ENCODE measurements at regions not wholly inside any gene's neighbourhood (a gene's known extent, or its start where the extent isn't known, plus 50 kb on each side); places are given as distances from the start of the nearest gene placed in this dataset.

DNA sequence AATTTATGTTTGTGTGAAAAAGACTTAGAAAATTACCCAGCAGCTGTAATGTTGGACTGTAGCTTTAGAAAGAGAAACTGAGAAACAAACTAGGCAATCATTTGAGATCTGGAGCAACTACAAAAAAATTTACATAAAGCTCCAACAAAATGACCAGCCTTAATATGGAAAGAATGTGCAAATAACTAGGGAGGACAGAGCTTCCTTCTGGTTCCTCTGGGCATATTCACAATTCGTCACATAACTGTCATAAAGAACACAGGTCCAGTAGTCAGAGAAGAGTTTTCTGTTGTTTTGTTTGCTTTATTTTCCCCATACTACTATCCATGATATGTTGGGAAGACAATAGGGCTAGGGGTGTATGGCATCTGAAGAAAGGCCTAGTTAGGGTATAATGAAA is 416.8 kb upstream of the DSEL start:
- TF ChIP-seq, protein P1, sequence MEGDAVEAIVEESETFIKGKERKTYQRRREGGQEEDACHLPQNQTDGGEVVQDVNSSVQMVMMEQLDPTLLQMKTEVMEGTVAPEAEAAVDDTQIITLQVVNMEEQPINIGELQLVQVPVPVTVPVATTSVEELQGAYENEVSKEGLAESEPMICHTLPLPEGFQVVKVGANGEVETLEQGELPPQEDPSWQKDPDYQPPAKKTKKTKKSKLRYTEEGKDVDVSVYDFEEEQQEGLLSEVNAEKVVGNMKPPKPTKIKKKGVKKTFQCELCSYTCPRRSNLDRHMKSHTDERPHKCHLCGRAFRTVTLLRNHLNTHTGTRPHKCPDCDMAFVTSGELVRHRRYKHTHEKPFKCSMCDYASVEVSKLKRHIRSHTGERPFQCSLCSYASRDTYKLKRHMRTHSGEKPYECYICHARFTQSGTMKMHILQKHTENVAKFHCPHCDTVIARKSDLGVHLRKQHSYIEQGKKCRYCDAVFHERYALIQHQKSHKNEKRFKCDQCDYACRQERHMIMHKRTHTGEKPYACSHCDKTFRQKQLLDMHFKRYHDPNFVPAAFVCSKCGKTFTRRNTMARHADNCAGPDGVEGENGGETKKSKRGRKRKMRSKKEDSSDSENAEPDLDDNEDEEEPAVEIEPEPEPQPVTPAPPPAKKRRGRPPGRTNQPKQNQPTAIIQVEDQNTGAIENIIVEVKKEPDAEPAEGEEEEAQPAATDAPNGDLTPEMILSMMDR (conservative IDR thresholded peaks at IDR 0.05 in 1 of 2, IDR thresholded peaks at IDR 0.05 in 1 of 2; ENCODE audit: low read depth in 1 of 2, low read length in 2 of 2): no peak
- no peak for TF ChIP-seq EZH2 (IDR thresholded peaks at IDR 0.05; ENCODE audit: low read length, missing control alignments)
